GM12873 (cell line): ENCODE measurements at regions not wholly inside any gene's neighbourhood (a gene's known extent, or its start where the extent isn't known, plus 50 kb on each side); places are given as distances from the start of the nearest gene placed in this dataset.

Experiments
- CTCF ChIP-seq: IDR thresholded peaks from 2 replicates; pipeline ENCODE4 v1.5.1; 2012; ENCODE audit warnings: low read depth, mild to moderate bottlenecking, moderate library complexity, low read length, control low read depth; ENCODE audit not compliant: insufficient read depth; ENCODE audit errors: missing control alignments

GRCh38 chr5:3362606-3362910, 233.1 kb upstream of the IRX1 start:
- TF ChIP-seq CTCF, result no peak

GRCh38 chr5:3361811-3362605, 233.6 kb upstream of the IRX1 start:
- TF ChIP-seq CTCF, result no peak

- no peak for TF ChIP-seq CTCF
Measured at GRCh38 chr5:3359642-3360041, 236.0 kb upstream of the IRX1 start.

GRCh38 chr5:3357291-3357690, 238.3 kb upstream of the IRX1 start:
- TF ChIP-seq CTCF, result no peak

- TF ChIP-seq CTCF, result no peak
Measured at GRCh38 chr5:3356016-3356415, 239.6 kb upstream of the IRX1 start.

GRCh38 chr5:3355126-3355525, 240.5 kb upstream of the IRX1 start:
- TF ChIP-seq CTCF, result no peak

GRCh38 chr5:3354606-3355005, 241.0 kb upstream of the IRX1 start:
- TF ChIP-seq CTCF, result no peak

GRCh38 chr5:3353561-3353960, 242.1 kb upstream of the IRX1 start:
- TF ChIP-seq CTCF, result no peak
